Lower leg skin (tissue), 4 donors: ENCODE measurements at regions not wholly inside any gene's neighbourhood (a gene's known extent, or its start where the extent isn't known, plus 50 kb on each side); places are given as distances from the start of the nearest gene placed in this dataset.

Source experiments
- DNase-seq, 2 donors: peaks; one replicate each; pipeline ENCODE4 v3.0.0-alpha.2; 2019; ENCODE audit warnings: low spot score in 2 of 2
- H3K4me3 ChIP-seq: fragments of 200-600 bp; sonication (generic); 2 replicates; pipeline ENCODE4 v1.5.1; 2017; ENCODE audit warnings: mild to moderate bottlenecking, low read depth; ENCODE audit not compliant: poor library complexity, severe bottlenecking
- CTCF ChIP-seq, 3 donors: fragments of 450-650 bp; IDR thresholded peaks; one replicate each; pipeline ENCODE4 v1.5.1; 2016; ENCODE audit warnings: antibody characterized with exemption in 3 of 3, mild to moderate bottlenecking in 3 of 3, moderate library complexity in 2 of 3
- POLR2A ChIP-seq, 2 donors: fragments of 450-650 bp; IDR thresholded peaks; one replicate each; pipeline ENCODE4 v1.6.1; 2016 to 2017; ENCODE audit warnings: antibody characterized with exemption in 2 of 2, mild to moderate bottlenecking in 1 of 2, moderate library complexity in 1 of 2
- WGBS, 2 donors: methylation state at CpG; one replicate each; pipeline ENCODE4 v1.1.5; 2018; 5-methylcytosine and 5-hydroxymethylcytosine counted together
- intact Hi-C: fragments of 100-400 bp; cut with DNase I; formaldehyde crosslinking; loops from one replicate; pipeline ENCODE4 v1.15.0; 2023; ENCODE audit warnings: low total_unique reads

- TF ChIP-seq POLR2A (IDR thresholded peaks at IDR 0.05) (no peak), CTCF (IDR thresholded peaks at IDR 0.05) (no peak)
- intact Hi-C loops: no loop called here
- no peak for DNase-seq
- H3K4me3 ChIP-seq: no peak overlapping the region
Observed at GRCh38 chr5:29414681-29415080, 1778.8 kb upstream of the CDH6 start.

- intact Hi-C loops: no loop called here
- DNase-seq: no peak
- TF ChIP-seq POLR2A (IDR thresholded peaks at IDR 0.05) (no peak), CTCF (IDR thresholded peaks at IDR 0.05) (no peak)
- H3K4me3 ChIP-seq: no peak overlapping the region
- WGBS, 2 donors: 14 to 29% methylated on average over 1 of the region's 1 CpG
Observed at GRCh38 chr5:29412979-29413378, 1780.5 kb upstream of the CDH6 start.

GRCh38 chr5:29402270-29402669, 1791.2 kb upstream of the CDH6 start:
- TF ChIP-seq POLR2A (IDR thresholded peaks at IDR 0.05) (no peak), CTCF (IDR thresholded peaks at IDR 0.05) (no peak)
- intact Hi-C loops: no loop called here
- no peak overlapping the region for H3K4me3 ChIP-seq
- DNase-seq: no peak

GRCh38 chr5:29389993-29390392, 1803.5 kb upstream of the CDH6 start:
- H3K4me3 ChIP-seq: no peak overlapping the region
- intact Hi-C loops: no loop called here
- DNase-seq: no peak
- TF ChIP-seq CTCF (IDR thresholded peaks at IDR 0.05): no peak
- no peak for TF ChIP-seq POLR2A (IDR thresholded peaks at IDR 0.05)
- WGBS, 2 donors: 87% methylated on average over 7 of the region's 7 CpGs

- 50 to 58% methylated on average over 1 of the region's 1 CpG for WGBS, 2 donors
- intact Hi-C loops: no loop called here
- TF ChIP-seq POLR2A (IDR thresholded peaks at IDR 0.05) (no peak), CTCF (IDR thresholded peaks at IDR 0.05) (no peak)
- H3K4me3 ChIP-seq: no peak overlapping the region
- DNase-seq: no peak
Observed at GRCh38 chr5:29387384-29387783, 1806.1 kb upstream of the CDH6 start.

- H3K4me3 ChIP-seq: no peak overlapping the region
- intact Hi-C loops: no loop called here
- no peak for DNase-seq
- WGBS, 2 donors: 83 to 89% methylated on average over 4 of the region's 4 CpGs
- TF ChIP-seq CTCF (IDR thresholded peaks at IDR 0.05) (no peak), POLR2A (IDR thresholded peaks at IDR 0.05) (no peak)
Observed at GRCh38 chr5:29382780-29383179, 1810.7 kb upstream of the CDH6 start.
